GM23248 (cell line): ENCODE measurements at regions not wholly inside any gene's neighbourhood (a gene's known extent, or its start where the extent isn't known, plus 50 kb on each side); places are given as distances from the start of the nearest gene placed in this dataset.

Experiments used
- DNase-seq: peaks from one replicate; pipeline ENCODE4 v3.0.0-alpha.2; 2015
- H2AFZ ChIP-seq: fragments of 200-600 bp; sonication (generic); 2 replicates; pipeline ENCODE4 v1.6.1; 2016; ENCODE audit warnings: antibody characterized with exemption
- H3F3A ChIP-seq: fragments of 200-600 bp; sonication (generic); 2 replicates; pipeline ENCODE4 v1.6.1; 2016; ENCODE audit warnings: mild to moderate bottlenecking, antibody characterized with exemption, mixed run types; ENCODE audit not compliant: insufficient read depth
- H3K27ac ChIP-seq: fragments of 200-600 bp; sonication (generic); 2 replicates; pipeline ENCODE4 v1.5.1; 2016; ENCODE audit warnings: mild to moderate bottlenecking
- H3K27me3 ChIP-seq: fragments of 200-600 bp; sonication (generic); replicated peaks from 2 replicates; pipeline ENCODE4 v1.6.1; 2016; ENCODE audit warnings: mild to moderate bottlenecking; ENCODE audit not compliant: insufficient read depth
- H3K36me3 ChIP-seq: fragments of 200-600 bp; sonication (generic); 2 replicates; pipeline ENCODE4 v1.6.1; 2016; ENCODE audit warnings: low read depth, mild to moderate bottlenecking
- H3K4me1 ChIP-seq: fragments of 200-600 bp; sonication (generic); 2 replicates; pipeline ENCODE4 v1.6.1; 2016; ENCODE audit warnings: mild to moderate bottlenecking; ENCODE audit not compliant: insufficient read depth
- H3K4me2 ChIP-seq: fragments of 200-600 bp; sonication (generic); one replicate; pipeline ENCODE4 v1.6.1; 2016; ENCODE audit warnings: mild to moderate bottlenecking; ENCODE audit not compliant: unreplicated experiment
- H3K4me3 ChIP-seq: fragments of 200-600 bp; sonication (generic); 2 replicates; pipeline ENCODE4 v1.5.1; 2016; ENCODE audit warnings: mild to moderate bottlenecking
- H3K79me2 ChIP-seq: fragments of 200-600 bp; sonication (generic); 2 replicates; pipeline ENCODE4 v1.6.1; 2016; ENCODE audit warnings: mild to moderate bottlenecking; ENCODE audit not compliant: insufficient read depth
- H3K9ac ChIP-seq: fragments of 200-600 bp; sonication (generic); 2 replicates; pipeline ENCODE4 v1.6.1; 2016; ENCODE audit warnings: mild to moderate bottlenecking
- H3K9me2 ChIP-seq: fragments of 200-600 bp; sonication (generic); 2 replicates; pipeline ENCODE4 v1.6.1; 2016; ENCODE audit warnings: mixed run types, mild to moderate bottlenecking, moderate library complexity; ENCODE audit not compliant: insufficient read depth
- H3K9me3 ChIP-seq: fragments of 200-600 bp; sonication (generic); one replicate; pipeline ENCODE4 v1.6.1; 2017; ENCODE audit warnings: low read depth
- H4K20me1 ChIP-seq: fragments of 200-600 bp; sonication (generic); 2 replicates; pipeline ENCODE4 v1.6.0; 2016; ENCODE audit not compliant: insufficient read depth
- EZH2 ChIP-seq: fragments of 200-600 bp; sonication (generic); IDR thresholded peaks from 2 replicates; pipeline ENCODE4 v1.6.1; 2018; ENCODE audit warnings: antibody characterized with exemption, mild to moderate bottlenecking; ENCODE audit not compliant: insufficient read depth, poor library complexity, severe bottlenecking
- EZH2phosphoT487 ChIP-seq: fragments of 200-600 bp; sonication (generic); IDR thresholded peaks from 2 replicates; pipeline ENCODE4 v1.6.1; 2018; ENCODE audit warnings: antibody characterized with exemption, moderate library complexity, mild to moderate bottlenecking, low read depth; ENCODE audit not compliant: insufficient read depth
- WGBS, 2 experiments: methylation state at CpG; one replicate each; pipeline ENCODE4 v1.1.6; 2015 to 2017; ENCODE audit warnings: low lambda C conversion rate in 2 of 2, low coverage in 1 of 2; ENCODE audit errors: missing lambda C conversion rate in 2 of 2; 5-methylcytosine and 5-hydroxymethylcytosine counted together
- in situ Hi-C: fragments of 300-500 bp; cut with MboI; formaldehyde crosslinking; loops from 2 replicates; pipeline ENCODE4 v1.15.0; 2020

DNA sequence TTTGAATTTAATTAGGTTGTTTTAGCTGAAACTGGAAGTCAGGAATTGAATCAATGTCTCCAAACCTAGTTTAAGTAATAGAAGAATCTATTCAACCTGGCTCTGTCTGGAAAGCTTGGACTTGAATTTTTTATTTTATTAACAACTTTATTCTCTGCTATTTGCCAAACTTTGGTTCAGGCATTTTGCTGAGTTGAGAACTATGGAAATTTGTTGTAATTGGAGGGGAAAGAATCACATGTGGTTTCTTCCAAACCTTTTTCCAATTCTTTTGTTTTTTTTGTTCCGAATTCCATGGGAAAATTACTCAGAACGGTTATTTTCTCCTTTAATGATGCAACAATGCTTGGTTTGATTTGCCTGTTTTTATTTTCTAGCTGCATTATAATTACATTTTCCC is 98.2 kb upstream of the RPS23 start:
- no peak overlapping the region for H3K27ac ChIP-seq
- 81 to 82% methylated on average over 2 of the region's 2 CpGs for WGBS, 2 experiments

DNA sequence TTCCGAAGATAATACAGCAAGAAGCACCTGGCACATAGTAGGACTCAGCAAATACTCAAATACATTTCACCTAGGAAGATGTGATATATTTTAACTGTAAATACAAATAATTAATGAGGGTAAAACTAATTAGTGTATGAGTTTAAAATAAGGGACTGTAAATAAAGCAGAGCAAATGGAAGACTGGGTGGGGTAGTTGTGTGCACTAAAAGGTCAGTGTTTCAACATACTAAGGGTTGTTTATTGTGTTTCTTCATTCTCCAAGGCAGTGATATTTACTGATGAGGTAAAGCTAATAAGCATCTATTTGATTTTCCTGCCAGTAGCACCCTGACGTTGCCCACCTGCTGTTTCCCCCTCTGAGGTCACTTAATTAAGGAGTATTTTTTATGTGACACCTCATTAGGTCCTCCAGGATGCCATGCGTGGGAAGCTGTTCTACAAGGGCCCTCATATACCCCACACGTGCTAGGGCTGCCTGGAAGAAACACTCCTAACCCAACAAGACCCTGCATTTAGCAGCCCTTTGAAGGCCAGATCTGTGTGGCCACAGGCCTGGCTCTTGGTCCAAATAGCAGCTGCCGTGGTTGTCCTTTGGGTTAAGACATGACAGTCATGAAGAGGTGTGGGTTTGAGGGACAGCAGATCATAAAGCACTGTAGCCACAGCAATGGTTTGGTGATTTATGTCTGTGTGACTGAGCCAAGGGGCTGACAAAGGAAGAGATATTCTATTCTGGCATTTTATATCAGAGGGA is 97.5 kb upstream of the RPS23 start:
- H3K4me3 ChIP-seq = no peak overlapping the region
- no peaks in the 10 kb centered on the region for H4K20me1 ChIP-seq
- TF ChIP-seq EZH2phosphoT487 (no peak), EZH2 (no peak)
- no peaks in the 10 kb centered on the region for H3K9me2 ChIP-seq
- no peak overlapping the region for H2AFZ ChIP-seq
- no peak overlapping the region for H3K9ac ChIP-seq
- H3K27ac ChIP-seq = no peak overlapping the region
- no peaks in the 10 kb centered on the region for H3F3A ChIP-seq
- DNase-seq = no peak
- no peaks in the 10 kb centered on the region for H3K36me3 ChIP-seq
- no peaks in the 10 kb centered on the region for H3K27me3 ChIP-seq
- WGBS, 2 experiments = 60 to 69% methylated on average over 5 of the region's 5 CpGs
- H3K4me1 ChIP-seq = no peaks in the 10 kb centered on the region
- H3K4me2 ChIP-seq = no peak overlapping the region
- no peaks in the 10 kb centered on the region for H3K9me3 ChIP-seq
- in situ Hi-C loops = no loop called here
- no peaks in the 10 kb centered on the region for H3K79me2 ChIP-seq

More for the DNA sequence above, 98.2 kb upstream of the RPS23 start:
- Histone ChIP-seq H3K27me3 (no peaks in the 10 kb centered on the region), H3K9me2 (no peaks in the 10 kb centered on the region), H3K9ac (no peak overlapping the region), H4K20me1 (no peaks in the 10 kb centered on the region), H2AFZ (no peak overlapping the region), H3K4me1 (no peaks in the 10 kb centered on the region), H3K4me2 (no peak overlapping the region), H3F3A (no peaks in the 10 kb centered on the region), H3K79me2 (no peaks in the 10 kb centered on the region), H3K9me3 (no peaks in the 10 kb centered on the region), H3K36me3 (no peaks in the 10 kb centered on the region), H3K4me3 (no peak overlapping the region)
- in situ Hi-C loops = no loop called here
- TF ChIP-seq EZH2phosphoT487 (no peak), EZH2 (no peak)
- no peak for DNase-seq

DNA sequence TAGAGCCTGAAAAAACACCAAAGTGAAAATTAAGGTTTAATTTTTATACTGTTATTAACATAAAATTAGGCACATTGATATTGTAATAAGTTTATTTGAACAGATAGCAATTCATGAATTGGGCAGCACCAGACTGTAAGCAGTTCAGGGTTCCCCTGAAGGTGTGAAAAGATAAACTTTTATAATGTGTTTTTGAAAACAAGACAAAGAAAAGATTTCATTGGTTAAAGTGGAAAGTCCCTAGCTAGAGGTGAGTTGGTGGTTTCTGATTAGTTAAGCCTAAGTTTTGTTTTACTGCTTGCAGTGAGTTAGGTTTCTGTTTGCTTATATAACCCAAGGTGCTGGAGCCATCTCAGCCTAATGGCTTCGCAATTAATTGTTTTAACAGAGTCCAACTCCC is 96.5 kb upstream of the RPS23 start:
- no peaks in the 10 kb centered on the region for H3K79me2 ChIP-seq
- no peak overlapping the region for H3K9ac ChIP-seq
- H3K9me2 ChIP-seq = no peaks in the 10 kb centered on the region
- in situ Hi-C loops = loop anchor here (25.0 kb wide), 2 partner anchors 263 to 413 kb away; no protein-coding TSS in a partner anchor
- no peaks in the 10 kb centered on the region for H3K36me3 ChIP-seq
- no peaks in the 10 kb centered on the region for H3F3A ChIP-seq
- no peak overlapping the region for H3K27ac ChIP-seq
- no peak for DNase-seq
- H3K27me3 ChIP-seq = no peaks in the 10 kb centered on the region
- H3K9me3 ChIP-seq = no peaks in the 10 kb centered on the region
- no peaks in the 10 kb centered on the region for H3K4me1 ChIP-seq
- H3K4me2 ChIP-seq = no peak overlapping the region
- H2AFZ ChIP-seq = no peak overlapping the region
- H4K20me1 ChIP-seq = no peaks in the 10 kb centered on the region
- 94 to 100% methylated on average over 1 of the region's 1 CpG for WGBS, 2 experiments
- no peak overlapping the region for H3K4me3 ChIP-seq
- TF ChIP-seq EZH2 (no peak), EZH2phosphoT487 (no peak)

DNA sequence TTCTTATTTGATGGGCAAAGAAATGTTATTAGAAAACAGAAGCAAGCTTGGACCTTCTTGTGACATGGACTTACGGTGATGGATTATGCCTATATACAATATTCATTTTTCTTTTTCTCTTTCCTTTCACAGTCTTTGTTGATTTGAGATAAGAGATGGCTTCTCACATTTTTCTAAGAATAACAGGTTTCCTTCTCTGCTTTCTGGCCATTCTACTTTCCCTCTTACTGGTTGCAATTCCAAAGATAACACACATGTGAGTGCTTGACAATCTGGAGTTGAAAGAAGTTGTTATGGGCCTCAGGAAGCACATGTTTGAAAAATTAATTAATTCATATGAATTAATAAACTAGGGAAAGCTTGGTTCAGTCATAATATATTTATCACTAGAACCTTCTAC is 89.8 kb upstream of the RPS23 start:
- 98 to 100% methylated on average over 1 of the region's 1 CpG for WGBS, 2 experiments
- H2AFZ ChIP-seq = no peak overlapping the region
- H3F3A ChIP-seq = peaks cover 13% of the 10 kb centered on the region; the same call in 1 of the 2 replicates
- H3K9me2 ChIP-seq = no peaks in the 10 kb centered on the region
- no peak overlapping the region for H3K4me3 ChIP-seq
- H3K36me3 ChIP-seq = no peaks in the 10 kb centered on the region
- no peaks in the 10 kb centered on the region for H3K27me3 ChIP-seq
- in situ Hi-C loops = loop anchor here (25.0 kb wide), 2 partner anchors 269 to 419 kb away; no protein-coding TSS in a partner anchor
- H3K4me2 ChIP-seq = no peak overlapping the region
- TF ChIP-seq EZH2 (no peak), EZH2phosphoT487 (no peak)
- H3K79me2 ChIP-seq = no peaks in the 10 kb centered on the region
- no peak overlapping the region for H3K27ac ChIP-seq
- no peaks in the 10 kb centered on the region for H4K20me1 ChIP-seq
- H3K9ac ChIP-seq = no peak overlapping the region
- no peak for DNase-seq
- peaks cover 17% of the 10 kb centered on the region for H3K4me1 ChIP-seq
- no peaks in the 10 kb centered on the region for H3K9me3 ChIP-seq
